HEK293 (cell line): ENCODE measurements at regions not wholly inside any gene's neighbourhood (a gene's known extent, or its start where the extent isn't known, plus 50 kb on each side); places are given as distances from the start of the nearest gene placed in this dataset.

Experiments
- BCL6B ChIP-seq: fragments of 450-650 bp; formaldehyde crosslinking; IDR thresholded peaks from 2 replicates; pipeline ENCODE4 v1.5.1; 2017; ENCODE audit warnings: missing biosample characterization, missing genetic modification characterization
- GFI1B ChIP-seq: fragments of 450-650 bp; formaldehyde crosslinking; IDR thresholded peaks from 2 replicates; pipeline ENCODE4 v1.5.1; 2016; ENCODE audit warnings: missing biosample characterization, missing genetic modification characterization
- GLI2 ChIP-seq: fragments of 450-650 bp; formaldehyde crosslinking; IDR thresholded peaks from 2 replicates; pipeline ENCODE4; 2017; ENCODE audit warnings: missing biosample characterization, missing genetic modification characterization, low read depth, borderline replicate concordance
- HOXA7 ChIP-seq: sonication (generic); formaldehyde crosslinking; IDR thresholded peaks from 2 replicates; pipeline ENCODE4 v1.8.1; 2022; ENCODE audit warnings: missing genetic modification reagents, borderline replicate concordance
- KLF16 ChIP-seq: fragments of 450-650 bp; formaldehyde crosslinking; IDR thresholded peaks from 2 replicates; pipeline ENCODE4 v1.5.1; 2017; ENCODE audit warnings: missing biosample characterization, missing genetic modification characterization
- PRDM1 ChIP-seq: fragments of 450-650 bp; formaldehyde crosslinking; IDR thresholded peaks from 2 replicates; pipeline ENCODE4; 2016; ENCODE audit warnings: missing biosample characterization, missing genetic modification characterization
- SCRT1 ChIP-seq: fragments of 450-650 bp; formaldehyde crosslinking; IDR thresholded peaks from 2 replicates; pipeline ENCODE4 v1.5.1; 2016; ENCODE audit warnings: missing biosample characterization, missing genetic modification characterization, borderline replicate concordance
- SP3 ChIP-seq: fragments of 450-650 bp; formaldehyde crosslinking; IDR thresholded peaks from 2 replicates; pipeline ENCODE4 v1.5.1; 2016; ENCODE audit warnings: missing biosample characterization, missing genetic modification characterization
- TRIM28 ChIP-seq: IDR thresholded peaks from 2 replicates; pipeline ENCODE4 v1.6.1; 2011; ENCODE audit warnings: low read length, control low read depth, borderline replicate concordance
- YY1 ChIP-seq: fragments of 450-650 bp; formaldehyde crosslinking; IDR thresholded peaks from 2 replicates; pipeline ENCODE4 v1.5.1; 2018; ENCODE audit warnings: missing biosample characterization, missing genetic modification characterization
- ZBTB1 ChIP-seq: fragments of 450-650 bp; formaldehyde crosslinking; IDR thresholded peaks from 2 replicates; pipeline ENCODE4 v1.5.1; 2016; ENCODE audit warnings: missing biosample characterization, missing genetic modification characterization
- ZBTB10 ChIP-seq: fragments of 450-650 bp; formaldehyde crosslinking; IDR thresholded peaks from 2 replicates; pipeline ENCODE4 v1.5.1; 2016; ENCODE audit warnings: missing biosample characterization, missing genetic modification characterization
- ZFP3 ChIP-seq: fragments of 450-650 bp; formaldehyde crosslinking; IDR thresholded peaks from 2 replicates; pipeline ENCODE4 v1.5.1; 2016; ENCODE audit warnings: low read depth, missing biosample characterization, missing genetic modification characterization
- ZFP69B ChIP-seq: fragments of 450-650 bp; formaldehyde crosslinking; IDR thresholded peaks from 2 replicates; pipeline ENCODE4 v1.5.1; 2016; ENCODE audit warnings: missing biosample characterization, missing genetic modification characterization
- ZNF132 ChIP-seq: fragments of 450-650 bp; formaldehyde crosslinking; IDR thresholded peaks from 2 replicates; pipeline ENCODE4 v1.5.1; 2017; ENCODE audit warnings: missing biosample characterization, missing genetic modification characterization, borderline replicate concordance
- ZNF138 ChIP-seq: fragments of 450-650 bp; formaldehyde crosslinking; IDR thresholded peaks from 2 replicates; pipeline ENCODE4 v1.5.1; 2016; ENCODE audit warnings: missing biosample characterization, missing genetic modification characterization, borderline replicate concordance
- ZNF16 ChIP-seq: fragments of 450-650 bp; formaldehyde crosslinking; IDR thresholded peaks from 2 replicates; pipeline ENCODE4 v1.5.1; 2016; ENCODE audit warnings: low read depth, missing biosample characterization, missing genetic modification characterization
- ZNF19 ChIP-seq: fragments of 450-650 bp; formaldehyde crosslinking; IDR thresholded peaks from 2 replicates; pipeline ENCODE4; 2016; ENCODE audit warnings: missing biosample characterization, missing genetic modification characterization, low read depth
- ZNF292 ChIP-seq: fragments of 450-650 bp; formaldehyde crosslinking; IDR thresholded peaks from 2 replicates; pipeline ENCODE4 v1.5.1; 2016; ENCODE audit warnings: low read depth, missing biosample characterization, missing genetic modification characterization, borderline replicate concordance
- ZNF302 ChIP-seq: fragments of 450-650 bp; formaldehyde crosslinking; IDR thresholded peaks from 2 replicates; pipeline ENCODE4 v1.5.1; 2016; ENCODE audit warnings: missing biosample characterization, missing genetic modification characterization, low read depth
- ZNF341 ChIP-seq: fragments of 450-650 bp; formaldehyde crosslinking; IDR thresholded peaks from 2 replicates; pipeline ENCODE4; 2016; ENCODE audit warnings: low read depth, missing biosample characterization, missing genetic modification characterization
- ZNF354C ChIP-seq: fragments of 450-650 bp; formaldehyde crosslinking; IDR thresholded peaks from 2 replicates; pipeline ENCODE4 v1.5.1; 2016; ENCODE audit warnings: missing biosample characterization, missing genetic modification characterization, low read depth, borderline replicate concordance
- ZNF394 ChIP-seq: fragments of 450-650 bp; formaldehyde crosslinking; IDR thresholded peaks from 2 replicates; pipeline ENCODE4 v1.5.1; 2016; ENCODE audit warnings: missing biosample characterization, missing genetic modification characterization, mild to moderate bottlenecking, moderate library complexity, borderline replicate concordance
- ZNF416 ChIP-seq: fragments of 450-650 bp; formaldehyde crosslinking; IDR thresholded peaks from 2 replicates; pipeline ENCODE4 v1.5.1; 2016; ENCODE audit warnings: missing biosample characterization, missing genetic modification characterization
- ZNF423 ChIP-seq: fragments of 450-650 bp; formaldehyde crosslinking; IDR thresholded peaks from 2 replicates; pipeline ENCODE4 v1.5.1; 2016; ENCODE audit warnings: missing biosample characterization, missing genetic modification characterization
- ZNF426 ChIP-seq: fragments of 450-650 bp; formaldehyde crosslinking; IDR thresholded peaks from 2 replicates; pipeline ENCODE4 v1.5.1; 2017; ENCODE audit warnings: missing biosample characterization, missing genetic modification characterization, mild to moderate bottlenecking, inconsistent platforms, moderate library complexity
- ZNF514 ChIP-seq: fragments of 450-650 bp; formaldehyde crosslinking; IDR thresholded peaks from 2 replicates; pipeline ENCODE4 v1.5.1; 2016; ENCODE audit warnings: missing biosample characterization, missing genetic modification characterization
- ZNF544 ChIP-seq: fragments of 450-650 bp; formaldehyde crosslinking; IDR thresholded peaks from 2 replicates; pipeline ENCODE4 v1.5.0; 2017; ENCODE audit warnings: missing biosample characterization, missing genetic modification characterization
- ZNF558 ChIP-seq: fragments of 450-650 bp; formaldehyde crosslinking; IDR thresholded peaks from 2 replicates; pipeline ENCODE4 v1.5.1; 2016; ENCODE audit warnings: missing biosample characterization, missing genetic modification characterization
- ZNF561 ChIP-seq: fragments of 450-650 bp; IDR thresholded peaks from 2 replicates; pipeline ENCODE4 v1.5.1; 2018; ENCODE audit warnings: missing biosample characterization, missing genetic modification characterization, borderline replicate concordance
- ZNF571 ChIP-seq: fragments of 450-650 bp; formaldehyde crosslinking; IDR thresholded peaks from 2 replicates; pipeline ENCODE4 v1.5.0; 2017; ENCODE audit warnings: missing biosample characterization, missing genetic modification characterization
- ZNF600 ChIP-seq: fragments of 450-650 bp; formaldehyde crosslinking; IDR thresholded peaks from 2 replicates; pipeline ENCODE4 v1.5.1; 2016; ENCODE audit warnings: missing biosample characterization, missing genetic modification characterization
- ZNF626 ChIP-seq: fragments of 450-650 bp; sonication (Bioruptor Pico); formaldehyde crosslinking; IDR thresholded peaks from 2 replicates; pipeline ENCODE4 v1.5.1; 2018; ENCODE audit warnings: missing biosample characterization, missing genetic modification characterization, inconsistent platforms
- ZNF654 ChIP-seq: fragments of 450-650 bp; formaldehyde crosslinking; IDR thresholded peaks from 2 replicates; pipeline ENCODE4 v1.5.1; 2016; ENCODE audit warnings: low read depth, missing biosample characterization, missing genetic modification characterization
- ZNF704 ChIP-seq: fragments of 450-650 bp; formaldehyde crosslinking; IDR thresholded peaks from 2 replicates; pipeline ENCODE4 v1.5.1; 2016; ENCODE audit warnings: missing biosample characterization, missing genetic modification characterization
- ZSCAN30 ChIP-seq: fragments of 450-650 bp; IDR thresholded peaks from 2 replicates; pipeline ENCODE4 v1.5.1; 2018; ENCODE audit warnings: missing biosample characterization, mild to moderate bottlenecking, missing genetic modification characterization, moderate library complexity
- ZSCAN5A ChIP-seq: fragments of 450-650 bp; formaldehyde crosslinking; IDR thresholded peaks from 2 replicates; pipeline ENCODE4 v1.5.1; 2016; ENCODE audit warnings: missing biosample characterization, missing genetic modification characterization

GRCh38 chr6:115485400-115485799 is 575.3 kb downstream of the FRK start (continued):
- peak; percentile 96 for TF ChIP-seq TRIM28
- no peak for TF ChIP-seq SP3
- TF ChIP-seq ZNF626 = 0 out of 2 replicates have a peak, but pooled peaks have one; percentile 16
- TF ChIP-seq KLF16 (tag by site-specific recombination) = no peak
- peak; percentile 57; the same call in 1 of the 2 replicates for TF ChIP-seq ZNF558 (tag by site-specific recombination)
- no peak for TF ChIP-seq ZSCAN5A (tag by site-specific recombination)
- TF ChIP-seq ZNF416 (tag by site-specific recombination) = no peak
- no peak for TF ChIP-seq ZNF132 (tag by site-specific recombination)
- TF ChIP-seq ZNF514 (tag by site-specific recombination) = no peak
- no peak for TF ChIP-seq ZBTB10
- TF ChIP-seq ZNF654 (tag by site-specific recombination) = 0 out of 2 replicates have a peak, but pooled peaks have one; percentile 25
- peak; percentile 81 for TF ChIP-seq YY1
- TF ChIP-seq ZNF704 (tag by site-specific recombination) = no peak
- TF ChIP-seq ZNF571 = no peak
- TF ChIP-seq SCRT1 = no peak; the same call in 1 of the 2 replicates
- TF ChIP-seq ZNF354C (tag by site-specific recombination) = no peak
- 0 out of 2 replicates have a peak, but pooled peaks have one; percentile 70 for TF ChIP-seq ZNF19
- no peak for TF ChIP-seq ZNF544 (tag by site-specific recombination)
- TF ChIP-seq ZFP3 (tag by site-specific recombination) = no peak
- 0 out of 2 replicates have a peak, but pooled peaks have one; percentile 50 for TF ChIP-seq ZFP69B
- TF ChIP-seq ZNF138 = no peak
- no peak for TF ChIP-seq BCL6B
- peak; percentile 90 for TF ChIP-seq ZNF302
- TF ChIP-seq ZNF16 = no peak
- peak; percentile 7; the same call in 1 of the 2 replicates for TF ChIP-seq ZNF426 (tag by site-specific recombination)
- peak; percentile 42; the same call in 1 of the 2 replicates for TF ChIP-seq ZNF394 (tag by site-specific recombination)
- TF ChIP-seq ZNF292 = no peak
- TF ChIP-seq ZSCAN30 = no peak; the same call in none of the 2 replicates
- peak; percentile 84 for TF ChIP-seq GFI1B (tag by site-specific recombination)
- TF ChIP-seq ZNF341 (tag by site-specific recombination) = no peak
- TF ChIP-seq ZNF561 (tag by site-specific recombination) = peak; percentile 99
- no peak for TF ChIP-seq ZBTB1 (tag by site-specific recombination)
- no peak for TF ChIP-seq PRDM1 (tag by site-specific recombination)
- TF ChIP-seq GLI2 (tag by site-specific recombination) = peak; percentile 99
- no peak for TF ChIP-seq HOXA7 (CRISPR knock-in tag)
- TF ChIP-seq ZNF423 (tag by site-specific recombination) = peak; percentile 88
- TF ChIP-seq ZNF600 (tag by site-specific recombination) = no peak
